GM12878 (cell line): ENCODE measurements at regions not wholly inside any gene's neighbourhood (a gene's known extent, or its start where the extent isn't known, plus 50 kb on each side); places are given as distances from the start of the nearest gene placed in this dataset.

Source experiments
- FOXM1 ChIP-seq: IDR thresholded peaks from 2 replicates; pipeline ENCODE4 v1.6.1; 2012; ENCODE audit warnings: low read depth, mild to moderate bottlenecking, inconsistent platforms, low read length, moderate library complexity
- NFXL1 ChIP-seq: fragments of 450-650 bp; IDR thresholded peaks from 2 replicates; pipeline ENCODE4 v1.6.1; 2017; ENCODE audit warnings: antibody characterized with exemption, mild to moderate bottlenecking, borderline replicate concordance
- PBX3 ChIP-seq: IDR thresholded peaks from 2 replicates; pipeline ENCODE4 v1.6.1; 2011; ENCODE audit warnings: mild to moderate bottlenecking, low read depth, low read length, moderate library complexity; ENCODE audit not compliant: insufficient replicate concordance
- PML ChIP-seq: IDR thresholded peaks from 2 replicates; pipeline ENCODE4 v1.6.1; 2012; ENCODE audit warnings: low read length, inconsistent platforms
- RB1 ChIP-seq: fragments of 450-650 bp; formaldehyde crosslinking; IDR thresholded peaks from 2 replicates; pipeline ENCODE4 v1.6.1; 2017; ENCODE audit warnings: mild to moderate bottlenecking, borderline replicate concordance
- SPI1 ChIP-seq: IDR thresholded peaks from 2 replicates; pipeline ENCODE4 v1.6.1; 2011; ENCODE audit warnings: low read depth, mild to moderate bottlenecking, low read length, moderate library complexity, borderline replicate concordance; ENCODE audit not compliant: insufficient read depth
- ZBTB11 ChIP-seq: fragments of 450-650 bp; formaldehyde crosslinking; IDR thresholded peaks from 2 replicates; pipeline ENCODE4 v1.5.0; 2022; ENCODE audit warnings: mild to moderate bottlenecking, missing genetic modification characterization
- ZNF592 ChIP-seq: fragments of 450-650 bp; IDR thresholded peaks from 2 replicates; pipeline ENCODE4 v1.6.1; 2017; ENCODE audit warnings: mild to moderate bottlenecking, moderate library complexity

GRCh38 chr10:130642926-130643325, 506.7 kb downstream of the GLRX3 start (continued):
- TF ChIP-seq ZNF592 (no peak), NFXL1 (no peak), PBX3 (no peak), ZBTB11 (CRISPR knock-in tag) (no peak), PML (no peak), SPI1 (no peak), RB1 (no peak), FOXM1 (no peak)
